Tibial artery (tissue), 4 donors: ENCODE measurements at regions not wholly inside any gene's neighbourhood (a gene's known extent, or its start where the extent isn't known, plus 50 kb on each side); places are given as distances from the start of the nearest gene placed in this dataset.

ENCODE experiments used
- DNase-seq, 2 donors: peaks; one replicate each; pipeline ENCODE4 v3.0.0-alpha.2; 2019
- H3K27ac ChIP-seq, 2 donors: fragments of 200-600 bp; sonication (generic) in 1 of 2; 1 replicate in 1 of 2; 2 replicates in 1 of 2; pipeline ENCODE4 v1.5.1; 2018 to 2019; ENCODE audit warnings: mild to moderate bottlenecking in 1 of 2
- H3K27me3 ChIP-seq, 2 donors: fragments of 200-600 bp; sonication (generic) in 1 of 2; one replicate each; pipeline versions ENCODE4 v1.5.1 to v1.6.0; 2016 to 2019
- H3K36me3 ChIP-seq, 3 donors: fragments of 200-600 bp; sonication (generic) in 2 of 3; one replicate each; pipeline ENCODE4 v1.5.1; 2016 to 2019; ENCODE audit warnings: mild to moderate bottlenecking in 2 of 3
- H3K4me1 ChIP-seq, 4 donors: fragments of 200-600 bp; sonication (generic) in 2 of 4; 1 replicate in 3 of 4; 2 replicates in 1 of 4; pipeline ENCODE4 v1.5.1; 2016 to 2019
- H3K4me3 ChIP-seq, 2 donors: fragments of 200-600 bp; sonication (generic) in 1 of 2; 1 replicate in 1 of 2; 2 replicates in 1 of 2; pipeline ENCODE4 v1.5.1; 2018 to 2019; ENCODE audit warnings: mild to moderate bottlenecking in 2 of 2
- H3K9me3 ChIP-seq, 3 donors: fragments of 200-600 bp; sonication (generic) in 1 of 3; one replicate each; pipeline ENCODE4 v1.5.1; 2016 to 2019
- intact Hi-C: fragments of 100-400 bp; cut with DNase I; formaldehyde crosslinking; loops from one replicate; pipeline ENCODE4 v1.15.0; 2023; ENCODE audit warnings: low total_unique reads
- TF ChIP-seq, protein P1 (sequence below), 2 experiments: fragments of 200-600 bp in 1 of 2; fragments of 450-650 bp in 1 of 2; IDR thresholded peaks; one replicate each; pipeline ENCODE4 v1.5.1; 2017 to 2019; ENCODE audit warnings: antibody characterized with exemption in 2 of 2, mild to moderate bottlenecking in 1 of 2, moderate library complexity in 1 of 2

- Histone ChIP-seq H3K36me3 (no peaks in the 10 kb centered on the region), H3K27me3 (no peaks in the 10 kb centered on the region), H3K4me1 (peaks cover 0 to 36% (median 15%) of the 10 kb centered on the region in 4 donors), H3K4me3 (no peak overlapping the region), H3K9me3 (no peaks in the 10 kb centered on the region), H3K27ac (no peak overlapping the region)
- intact Hi-C loops, result loop anchor here (10.0 kb wide), 1 partner anchor 712 kb away; no protein-coding TSS in a partner anchor
- DNase-seq, result no peak
- TF ChIP-seq, protein P1, sequence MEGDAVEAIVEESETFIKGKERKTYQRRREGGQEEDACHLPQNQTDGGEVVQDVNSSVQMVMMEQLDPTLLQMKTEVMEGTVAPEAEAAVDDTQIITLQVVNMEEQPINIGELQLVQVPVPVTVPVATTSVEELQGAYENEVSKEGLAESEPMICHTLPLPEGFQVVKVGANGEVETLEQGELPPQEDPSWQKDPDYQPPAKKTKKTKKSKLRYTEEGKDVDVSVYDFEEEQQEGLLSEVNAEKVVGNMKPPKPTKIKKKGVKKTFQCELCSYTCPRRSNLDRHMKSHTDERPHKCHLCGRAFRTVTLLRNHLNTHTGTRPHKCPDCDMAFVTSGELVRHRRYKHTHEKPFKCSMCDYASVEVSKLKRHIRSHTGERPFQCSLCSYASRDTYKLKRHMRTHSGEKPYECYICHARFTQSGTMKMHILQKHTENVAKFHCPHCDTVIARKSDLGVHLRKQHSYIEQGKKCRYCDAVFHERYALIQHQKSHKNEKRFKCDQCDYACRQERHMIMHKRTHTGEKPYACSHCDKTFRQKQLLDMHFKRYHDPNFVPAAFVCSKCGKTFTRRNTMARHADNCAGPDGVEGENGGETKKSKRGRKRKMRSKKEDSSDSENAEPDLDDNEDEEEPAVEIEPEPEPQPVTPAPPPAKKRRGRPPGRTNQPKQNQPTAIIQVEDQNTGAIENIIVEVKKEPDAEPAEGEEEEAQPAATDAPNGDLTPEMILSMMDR (IDR thresholded peaks at IDR 0.05), result no peak
Observed at GRCh38 chr21:27566521-27566920, 599.6 kb upstream of the ADAMTS5 start.

GRCh38 chr21:27565364-27565763 lies 598.5 kb upstream of the ADAMTS5 start:
- Histone ChIP-seq H3K36me3 (no peaks in the 10 kb centered on the region), H3K4me1 (peaks cover 0 to 27% (median 11%) of the 10 kb centered on the region in 4 donors), H3K9me3 (no peaks in the 10 kb centered on the region), H3K4me3 (no peak overlapping the region), H3K27me3 (no peaks in the 10 kb centered on the region), H3K27ac (no peak overlapping the region)
- intact Hi-C loops, result loop anchor here (10.0 kb wide), 1 partner anchor 711 kb away; no protein-coding TSS in a partner anchor
- TF ChIP-seq, protein P1 (IDR thresholded peaks at IDR 0.05), result no peak
- DNase-seq, result no peak

DNA sequence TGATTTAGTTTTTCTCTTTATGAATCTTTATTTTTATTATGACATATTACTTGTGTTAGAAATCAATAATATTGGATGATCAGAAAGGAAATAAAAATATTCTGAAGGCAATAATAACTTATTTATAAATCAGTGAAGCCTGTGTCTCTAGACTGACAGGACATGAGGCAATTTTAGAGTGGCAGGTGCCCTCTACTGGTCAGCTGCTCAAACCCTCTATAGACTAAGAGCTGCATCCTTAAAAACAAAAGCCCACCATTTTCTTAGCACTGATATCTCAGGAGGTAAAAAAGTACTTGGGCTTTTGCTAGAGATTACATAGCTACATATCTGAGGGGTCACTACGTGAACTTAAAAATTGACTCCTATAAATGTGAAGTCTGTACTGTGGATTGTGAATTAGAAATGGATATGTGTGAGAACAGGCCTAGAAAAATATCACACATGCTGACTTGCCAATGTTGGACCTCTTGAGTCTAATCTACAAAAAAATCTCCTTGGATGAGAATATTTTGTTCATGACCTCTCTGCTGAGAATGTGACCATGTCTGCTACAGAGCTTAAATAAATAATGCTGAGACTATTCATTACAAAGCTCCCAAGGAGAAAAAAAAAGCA lies 597.9 kb upstream of the ADAMTS5 start:
- no peaks in the 10 kb centered on the region for H3K36me3 ChIP-seq
- H3K4me3 ChIP-seq, result no peak overlapping the region
- intact Hi-C loops, result loop anchor here (10.0 kb wide), 1 partner anchor 710 kb away; no protein-coding TSS in a partner anchor
- no peaks in the 10 kb centered on the region for H3K27me3 ChIP-seq
- no peaks in the 10 kb centered on the region for H3K9me3 ChIP-seq
- peaks cover 0 to 21% (median 5%) of the 10 kb centered on the region in 4 donors for H3K4me1 ChIP-seq
- no peak overlapping the region for H3K27ac ChIP-seq
- TF ChIP-seq, protein P1 (IDR thresholded peaks at IDR 0.05), result peak; percentile 54 to 55
- peak in 1 of 2 donors; percentile 30 for DNase-seq

DNA sequence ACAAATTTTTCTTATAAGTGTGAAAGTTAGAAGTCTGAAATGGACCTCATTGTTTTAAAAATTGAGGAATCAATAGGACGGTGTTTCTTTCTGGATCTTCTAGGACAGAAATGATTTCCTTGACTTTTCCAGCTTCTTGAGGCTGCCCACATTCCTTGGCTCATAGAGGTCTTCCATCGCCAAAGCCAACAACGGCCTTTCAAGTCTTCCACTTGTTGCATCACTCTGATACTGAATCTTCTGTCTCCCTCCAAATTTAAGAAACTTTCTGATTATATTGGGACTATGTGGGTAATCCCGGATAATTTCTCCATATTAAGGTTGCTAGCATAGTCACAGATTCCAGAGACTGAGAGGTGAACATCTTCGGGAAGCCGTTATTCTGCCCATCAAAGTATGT lies 595.4 kb upstream of the ADAMTS5 start:
- no peaks in the 10 kb centered on the region for H3K9me3 ChIP-seq
- intact Hi-C loops, result loop anchor here (10.0 kb wide), 1 partner anchor 708 kb away; no protein-coding TSS in a partner anchor
- H3K27ac ChIP-seq, result no peak overlapping the region
- no peaks in the 10 kb centered on the region for H3K36me3 ChIP-seq
- no peaks in the 10 kb centered on the region for H3K27me3 ChIP-seq
- peaks cover 0 to 10% (median 0%) of the 10 kb centered on the region in 4 donors for H3K4me1 ChIP-seq
- no peak overlapping the region for H3K4me3 ChIP-seq
- no peak for DNase-seq
- TF ChIP-seq, protein P1 (IDR thresholded peaks at IDR 0.05), result no peak

- Histone ChIP-seq H3K4me1 (peaks cover 0 to 10% (median 0%) of the 10 kb centered on the region in 4 donors), H3K4me3 (no peak overlapping the region), H3K27me3 (no peaks in the 10 kb centered on the region), H3K27ac (no peak overlapping the region), H3K36me3 (no peaks in the 10 kb centered on the region), H3K9me3 (no peaks in the 10 kb centered on the region)
- peak; percentile 24 to 74 for DNase-seq
- intact Hi-C loops, result loop anchor here (10.0 kb wide), 1 partner anchor 706 kb away; no protein-coding TSS in a partner anchor
- TF ChIP-seq, protein P1 (IDR thresholded peaks at IDR 0.05), result no peak
Observed at GRCh38 chr21:27561116-27561515, 594.2 kb upstream of the ADAMTS5 start.
